Left renal pelvis (tissue), 4 donors: ENCODE measurements at regions not wholly inside any gene's neighbourhood (a gene's known extent, or its start where the extent isn't known, plus 50 kb on each side); places are given as distances from the start of the nearest gene placed in this dataset.
"Not testable (repeated sequence)": the region's sequence is repeated elsewhere in the genome, so short reads cannot be mapped to it uniquely, and the experiment has no call there.

Experiments
- DNase-seq, 4 donors: peaks; one replicate each; pipeline ENCODE4 v3.0.0-alpha.2; 2013; ENCODE audit warnings: low read depth in 4 of 4, low spot score in 3 of 4

DNA sequence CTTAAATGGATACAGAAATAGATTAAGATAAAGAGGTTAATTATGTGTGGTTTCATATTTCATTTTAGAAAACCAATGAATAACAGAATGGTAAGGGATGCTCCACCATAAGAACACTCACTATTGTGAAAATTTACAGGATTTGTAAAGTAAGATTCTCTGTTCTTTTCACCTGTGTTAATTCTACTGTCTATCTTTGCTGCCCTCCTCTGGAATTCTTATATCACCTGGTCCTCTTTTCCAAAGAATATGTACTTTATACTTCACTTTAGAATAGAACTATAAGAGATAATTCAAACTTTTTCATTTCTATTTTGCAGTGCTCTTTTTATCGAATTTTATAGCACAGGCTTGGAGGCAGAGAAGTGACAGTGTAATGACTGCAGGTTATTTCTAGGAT lies 213.4 kb downstream of the LURAP1L start:
- no peak for DNase-seq

- no peak for DNase-seq
These were observed 214.8 kb downstream of the LURAP1L start for GRCh38 chr9:12989669-12990068.

GRCh38 chr9:12993466-12993865 lies 218.6 kb downstream of the LURAP1L start:
- no peak for DNase-seq

DNA sequence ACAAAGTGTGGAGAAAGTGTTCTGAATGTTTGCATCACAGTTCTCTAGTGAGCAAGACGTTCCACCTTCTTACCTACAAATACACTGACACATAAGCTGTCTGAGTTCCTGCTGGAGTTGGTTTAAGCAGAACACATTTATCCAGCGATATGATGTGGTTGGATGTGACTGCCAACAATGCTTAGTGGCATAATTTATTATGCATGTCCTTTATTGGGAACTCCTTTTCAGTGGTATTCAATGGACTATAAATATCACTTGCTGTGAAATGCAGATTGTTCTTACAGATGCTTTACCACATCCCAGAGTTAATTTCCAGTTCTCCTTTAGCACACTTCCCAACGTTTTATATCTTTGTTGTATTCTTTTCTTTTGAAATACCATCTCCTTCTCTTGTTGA lies 222.2 kb downstream of the LURAP1L start:
- no peak for DNase-seq

- DNase-seq, result no peak
These were observed 227.3 kb downstream of the LURAP1L start for GRCh38 chr9:13001989-13002580.

DNA sequence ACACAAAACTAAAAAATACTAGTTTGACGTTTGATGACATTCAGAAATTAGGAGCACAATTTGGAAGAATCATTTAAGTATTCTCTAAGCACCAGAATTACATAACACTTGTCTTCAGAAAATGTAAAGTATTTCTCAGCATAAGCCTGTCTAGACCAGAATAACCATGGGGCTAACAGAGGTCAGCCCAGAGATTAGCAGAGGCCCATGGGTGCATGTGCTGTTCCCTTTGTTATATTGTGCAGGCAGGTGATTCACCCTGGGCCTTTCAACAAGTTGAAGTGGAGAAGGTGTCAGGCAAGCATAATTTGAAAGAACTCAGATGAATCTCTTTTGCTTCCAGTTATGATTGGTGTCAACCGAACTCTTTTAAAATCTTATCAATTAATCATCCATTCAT lies 227.9 kb downstream of the LURAP1L start:
- DNase-seq, result no peak

GRCh38 chr9:13009871-13010270 lies 235.1 kb downstream of the LURAP1L start:
- no peak for DNase-seq

GRCh38 chr9:13013991-13014883 lies 239.4 kb downstream of the LURAP1L start:
- no peak for DNase-seq

- no peak for DNase-seq
These were observed 242.4 kb downstream of the LURAP1L start for GRCh38 chr9:13017260-13017659.

GRCh38 chr9:13020146-13021040 lies 245.6 kb downstream of the LURAP1L start:
- peak in 3 of 4 donors; percentile 24 to 35 (median 29) for DNase-seq

- DNase-seq, result no peak
These were observed 247.9 kb downstream of the LURAP1L start for GRCh38 chr9:13022756-13023155.

- no peak for DNase-seq
These were observed 248.7 kb downstream of the LURAP1L start for GRCh38 chr9:13023498-13023897.

- DNase-seq, result no peak
These were observed 252.1 kb downstream of the LURAP1L start for GRCh38 chr9:13026956-13027355.

DNA sequence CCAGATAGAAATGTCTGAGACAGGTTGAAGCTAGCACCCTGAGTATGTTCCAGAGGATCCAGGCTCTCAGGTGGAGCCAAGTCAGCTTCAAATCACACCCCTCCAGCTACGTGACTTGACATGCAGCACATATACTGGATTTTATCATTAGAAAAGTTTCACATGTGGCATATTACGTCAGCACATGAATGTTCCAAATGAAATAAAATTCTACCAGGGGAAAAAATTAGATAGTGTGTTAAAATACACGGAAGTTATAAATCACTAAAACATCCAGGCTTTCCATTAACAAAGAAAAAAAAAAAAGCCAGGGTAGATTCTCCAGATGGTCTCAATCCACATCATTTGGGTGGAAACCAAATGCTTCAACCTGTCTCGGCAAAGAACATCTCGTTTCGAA lies 251.6 kb downstream of the MPDZ start:
- DNase-seq, result no peak

- DNase-seq, result no peak
These were observed 246.9 kb downstream of the MPDZ start for GRCh38 chr9:13032585-13032984.

DNA sequence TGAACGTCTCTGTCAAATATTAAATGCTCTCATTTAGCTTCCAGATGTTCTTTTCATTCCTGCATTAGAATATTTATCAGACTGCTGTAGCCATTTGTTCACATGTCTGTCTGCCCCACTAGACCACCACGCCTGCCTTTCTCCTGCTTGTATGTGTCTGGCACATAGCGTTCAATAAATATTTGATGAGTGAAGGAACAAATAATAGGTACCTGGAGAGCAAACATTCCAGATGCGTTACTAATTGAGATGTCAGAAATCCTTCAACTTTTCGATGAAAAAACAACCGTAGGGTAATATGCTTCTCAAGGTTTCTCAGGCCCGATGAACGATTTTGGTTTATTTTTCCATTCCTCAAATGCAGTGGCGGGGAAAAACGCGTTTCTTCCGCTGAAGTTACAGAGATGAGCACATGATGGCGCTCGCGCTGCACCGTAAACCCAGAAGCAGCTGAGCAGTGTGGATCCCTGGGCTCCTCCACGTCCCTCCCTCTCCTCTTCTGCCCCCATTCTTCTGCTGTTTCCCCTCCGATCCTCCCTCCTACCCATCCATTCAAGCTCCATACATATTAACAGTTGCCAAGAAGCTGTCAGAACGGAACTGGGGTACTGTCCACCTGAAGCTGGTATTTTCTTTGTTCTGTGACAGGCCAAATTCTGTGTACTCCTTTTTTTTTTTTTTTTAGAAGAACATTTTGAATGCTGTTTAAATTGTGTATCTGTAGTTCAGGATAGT lies 245.4 kb downstream of the MPDZ start:
- DNase-seq, result peak; percentile 53 to 63 (median 58)

DNA sequence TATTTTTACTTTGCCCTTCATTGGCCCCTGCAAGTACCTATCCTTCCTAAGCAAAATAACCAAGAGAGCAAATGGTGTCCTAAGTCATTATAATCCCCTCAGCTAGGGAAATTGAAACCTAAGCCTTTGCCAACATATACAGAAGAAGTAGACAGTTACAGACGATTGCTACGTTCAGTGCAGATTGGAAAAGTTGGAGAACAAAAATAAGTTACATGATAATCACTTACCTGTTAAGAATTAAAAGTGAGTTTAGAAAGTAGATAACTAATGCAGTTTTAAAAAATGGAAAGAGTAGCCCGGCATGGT lies 244.8 kb downstream of the MPDZ start:
- no peak for DNase-seq

DNA sequence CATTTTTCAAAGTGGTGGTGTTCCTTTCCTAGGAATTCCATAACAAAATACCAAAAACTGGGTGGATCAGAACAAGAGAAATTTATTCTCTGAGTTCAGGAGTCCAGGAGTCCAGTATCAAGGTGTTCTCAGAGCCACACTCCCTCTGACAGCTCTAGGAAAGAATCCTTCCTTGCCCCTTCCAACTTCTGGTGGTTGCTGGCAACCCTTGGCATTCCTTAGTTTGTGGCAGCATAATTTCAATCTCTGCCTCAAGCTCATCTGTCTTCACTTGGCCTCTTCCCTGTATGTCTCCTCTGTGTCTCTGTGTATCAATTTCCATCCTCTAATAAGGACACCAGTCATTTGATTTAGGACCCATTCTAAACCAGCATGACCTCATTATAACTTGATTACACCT lies 243.7 kb downstream of the MPDZ start:
- DNase-seq, result no peak

DNA sequence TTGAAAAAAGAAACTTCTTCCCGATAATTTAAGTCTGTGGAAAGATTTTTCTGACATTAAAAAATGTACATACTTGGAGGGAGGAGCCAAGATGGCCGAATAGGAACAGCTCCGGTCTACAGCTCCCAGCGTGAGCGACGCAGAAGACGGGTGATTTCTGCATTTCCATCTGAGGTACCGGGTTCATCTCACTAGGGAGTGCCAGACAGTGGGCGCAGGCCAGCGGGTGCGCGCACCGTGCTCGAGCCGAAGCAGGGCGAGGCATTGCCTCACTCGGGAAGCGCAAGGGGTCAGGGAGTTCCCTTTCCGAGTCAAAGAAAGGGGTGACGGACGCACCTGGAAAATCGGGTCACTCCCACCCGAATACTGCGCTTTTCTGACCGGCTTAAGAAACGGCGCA lies 241.7 kb downstream of the MPDZ start:
- DNase-seq, result not testable (repeated sequence)

DNA sequence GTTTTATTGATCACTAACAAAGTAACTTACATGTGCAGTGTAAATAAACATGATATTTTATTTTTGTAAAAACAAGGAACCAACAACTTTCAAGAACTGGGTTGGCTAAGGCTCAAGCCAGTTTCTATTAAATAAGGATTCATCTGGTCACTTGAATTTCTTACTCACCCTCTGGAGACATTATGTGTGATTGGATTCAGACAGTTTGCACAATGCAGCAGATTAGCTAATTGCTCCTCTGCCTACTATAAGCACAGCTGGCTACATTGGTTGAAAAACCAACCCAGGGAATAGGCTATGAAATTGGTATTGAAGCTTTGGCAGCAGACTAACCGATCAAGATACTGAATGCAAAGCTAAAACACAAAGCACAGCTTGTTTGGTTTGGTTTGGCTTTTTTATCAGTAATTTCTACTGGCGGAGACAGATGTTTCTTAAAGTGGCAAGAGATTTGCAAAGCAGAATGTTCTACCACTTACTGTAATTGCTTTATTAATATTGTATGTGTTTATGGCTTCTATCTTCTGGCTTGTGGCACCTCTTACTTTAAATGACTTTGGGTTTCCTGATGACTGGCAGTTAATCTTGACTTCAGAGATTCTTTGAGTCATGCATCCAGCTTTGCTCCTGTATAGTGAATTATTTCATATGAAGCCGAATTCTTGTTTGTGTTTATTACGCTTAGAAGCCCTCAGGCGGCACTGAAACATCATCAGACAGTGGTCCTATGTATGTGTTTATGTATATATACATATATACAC lies 231.5 kb downstream of the MPDZ start:
- DNase-seq, result no peak
